ENCODE measurements at regions not wholly inside any gene's neighbourhood (a gene's known extent, or its start where the extent isn't known, plus 50 kb on each side); places are given as distances from the start of the nearest gene placed in this dataset.
A peak's percentile ranks its signal among the peaks of the same experiment; 100 is the strongest.

GRCh38 chr4:119706804-119707203 lies 78.2 kb upstream of the PDE5A start:
- intact Hi-C loops (cut with DNase I) = no loop called here

GRCh38 chr4:119697887-119698393 lies 69.3 kb upstream of the PDE5A start:
- H3K27ac ChIP-seq = no peak overlapping the region
- no peaks in the 10 kb centered on the region for H3K27me3 ChIP-seq
- H3K4me1 ChIP-seq = no peaks in the 10 kb centered on the region
- TF ChIP-seq POLR2A (IDR thresholded peaks at IDR 0.05) (no peak), CTCF (IDR thresholded peaks at IDR 0.05) (no peak)
- H3K4me3 ChIP-seq = no peak overlapping the region
- no peaks in the 10 kb centered on the region for H3K36me3 ChIP-seq
- DNase-seq (no peak), ATAC-seq (no peak)
- intact Hi-C loops (cut with DNase I) = no loop called here
- H3K9me3 ChIP-seq = no peaks in the 10 kb centered on the region
- WGBS (ENCODE audit: insufficient coverage, low coverage, low lambda C conversion rate, missing lambda C conversion rate) = 72% methylated on average over 4 of the region's 4 CpGs

More at GRCh38 chr4:119706804-119707203, 78.2 kb upstream of the PDE5A start:
- no peak overlapping the region for H3K4me3 ChIP-seq
- no peaks in the 10 kb centered on the region for H3K27me3 ChIP-seq
- no peak for DNase-seq
- peak in 2 of 4 donors; percentile 12 to 31 for ATAC-seq
- H3K36me3 ChIP-seq = no peaks in the 10 kb centered on the region
- no peaks in the 10 kb centered on the region for H3K9me3 ChIP-seq
- peaks cover 0 to 15% (median 4%) of the 10 kb centered on the region in 4 donors for H3K4me1 ChIP-seq
- peak overlapping the region in 2 of 3 donors; percentile 30 to 47 for H3K27ac ChIP-seq
- no peak for TF ChIP-seq CTCF (IDR thresholded peaks at IDR 0.05)

- H3K36me3 ChIP-seq = no peaks in the 10 kb centered on the region
- intact Hi-C loops (cut with DNase I) = no loop called here
- ATAC-seq (no peak), DNase-seq (no peak)
- H3K9me3 ChIP-seq = no peaks in the 10 kb centered on the region
- H3K4me3 ChIP-seq = no peak overlapping the region
- H3K27me3 ChIP-seq = no peaks in the 10 kb centered on the region
- no peak overlapping the region for H3K27ac ChIP-seq
- H3K4me1 ChIP-seq = no peaks in the 10 kb centered on the region
- TF ChIP-seq POLR2A (IDR thresholded peaks at IDR 0.05) = no peak
- TF ChIP-seq CTCF (IDR thresholded peaks at IDR 0.05) = no peak
These were observed 68.4 kb upstream of the PDE5A start for GRCh38 chr4:119696963-119697362.

GRCh38 chr4:119695216-119695615 lies 66.6 kb upstream of the PDE5A start:
- intact Hi-C loops (cut with DNase I) = no loop called here
- DNase-seq (no peak), ATAC-seq (no peak)
- Histone ChIP-seq H3K27me3 (no peaks in the 10 kb centered on the region), H3K27ac (no peak overlapping the region), H3K36me3 (no peaks in the 10 kb centered on the region), H3K4me3 (no peak overlapping the region), H3K9me3 (no peaks in the 10 kb centered on the region), H3K4me1 (no peaks in the 10 kb centered on the region)
- TF ChIP-seq POLR2A (IDR thresholded peaks at IDR 0.05) = no peak
- no peak for TF ChIP-seq CTCF (IDR thresholded peaks at IDR 0.05)
- WGBS (ENCODE audit: insufficient coverage, low coverage, low lambda C conversion rate, missing lambda C conversion rate) = 27% methylated on average over 2 of the region's 2 CpGs

- Histone ChIP-seq H3K27ac (no peak overlapping the region), H3K4me1 (peaks cover 0 to 7% (median 0%) of the 10 kb centered on the region in 4 donors), H3K36me3 (no peaks in the 10 kb centered on the region), H3K9me3 (no peaks in the 10 kb centered on the region), H3K27me3 (no peaks in the 10 kb centered on the region), H3K4me3 (no peak overlapping the region)
- intact Hi-C loops (cut with DNase I) = no loop called here
- DNase-seq (no peak), ATAC-seq (no peak)
- TF ChIP-seq CTCF (IDR thresholded peaks at IDR 0.05) (no peak), POLR2A (IDR thresholded peaks at IDR 0.05) (no peak)
These were observed 64.5 kb upstream of the PDE5A start for GRCh38 chr4:119693126-119693525.
